ENCODE measurements at regions not wholly inside any gene's neighbourhood (a gene's known extent, or its start where the extent isn't known, plus 50 kb on each side); places are given as distances from the start of the nearest gene placed in this dataset.

DNA sequence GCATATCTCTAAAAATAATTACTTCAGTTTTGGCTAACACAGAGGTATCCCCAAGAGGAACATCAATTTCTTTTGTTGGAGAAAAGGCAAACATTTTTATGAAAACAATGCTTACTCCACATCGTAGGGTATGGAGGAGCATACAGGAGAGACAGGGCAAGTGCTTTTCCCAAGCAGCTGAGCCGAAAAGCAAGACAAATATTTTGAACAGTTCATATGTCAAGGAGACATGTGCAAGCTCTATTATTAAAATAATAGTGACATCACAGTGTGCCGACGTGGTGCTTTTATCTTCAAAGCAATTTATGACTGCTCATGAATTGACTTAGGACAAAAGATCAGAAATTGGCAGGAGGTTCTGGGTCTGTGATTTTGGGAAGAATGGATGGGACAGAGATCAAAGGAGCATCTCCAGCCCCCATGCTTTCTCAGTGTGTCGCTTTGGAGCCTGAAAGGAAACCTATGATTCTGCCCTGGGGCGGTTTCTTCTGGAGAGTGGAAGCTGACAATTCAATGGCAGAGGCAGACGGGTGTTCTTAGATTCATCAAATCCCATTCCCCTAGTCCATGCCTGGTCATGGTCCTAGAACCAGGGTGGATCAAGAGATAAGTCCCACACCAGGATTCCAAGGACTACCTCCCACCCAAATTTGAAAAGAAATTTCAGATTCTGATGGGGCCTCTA, 97.1 kb downstream of the JCAD start:
- no peak for DNase-seq

DNA sequence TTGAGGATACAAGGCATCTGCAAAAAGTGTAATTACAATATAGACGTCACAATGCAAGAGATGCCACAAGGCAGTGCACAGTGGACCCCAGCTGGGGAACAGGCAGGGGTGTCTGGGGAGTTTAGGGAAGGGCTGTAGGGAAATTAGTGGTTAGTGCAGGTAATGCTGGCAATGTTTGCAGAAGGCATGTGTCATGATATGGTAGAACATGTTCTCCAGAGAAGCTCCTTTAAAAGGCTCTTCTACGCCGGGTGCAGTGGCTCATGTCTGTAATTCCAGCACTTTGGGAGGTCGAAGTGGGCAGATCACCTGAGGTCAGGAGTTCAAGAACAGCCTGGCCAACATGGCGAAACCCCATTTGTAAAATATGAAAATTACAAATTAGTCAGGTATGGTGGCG, 98.0 kb downstream of the JCAD start:
- no peak for DNase-seq

DNA sequence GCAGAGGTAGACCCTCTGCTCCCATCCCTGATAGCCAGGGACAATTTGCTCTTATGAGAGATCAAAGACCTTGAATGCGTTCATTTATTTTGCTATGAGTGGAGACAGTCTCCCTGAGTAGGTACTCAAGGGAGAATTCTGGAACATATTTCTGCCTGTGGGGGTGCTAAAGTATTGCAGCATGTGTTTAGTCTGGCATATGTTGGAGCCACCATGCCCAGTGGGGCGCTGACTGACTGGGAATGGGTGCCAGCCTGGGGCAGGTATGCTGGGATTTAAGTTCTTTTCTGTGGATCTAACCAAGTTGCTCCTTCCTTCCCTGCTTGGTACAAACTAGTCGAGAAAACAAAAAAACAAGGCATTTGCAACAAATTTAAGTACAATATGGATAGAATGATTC, 99.1 kb downstream of the JCAD start:
- DNase-seq = no peak

DNA sequence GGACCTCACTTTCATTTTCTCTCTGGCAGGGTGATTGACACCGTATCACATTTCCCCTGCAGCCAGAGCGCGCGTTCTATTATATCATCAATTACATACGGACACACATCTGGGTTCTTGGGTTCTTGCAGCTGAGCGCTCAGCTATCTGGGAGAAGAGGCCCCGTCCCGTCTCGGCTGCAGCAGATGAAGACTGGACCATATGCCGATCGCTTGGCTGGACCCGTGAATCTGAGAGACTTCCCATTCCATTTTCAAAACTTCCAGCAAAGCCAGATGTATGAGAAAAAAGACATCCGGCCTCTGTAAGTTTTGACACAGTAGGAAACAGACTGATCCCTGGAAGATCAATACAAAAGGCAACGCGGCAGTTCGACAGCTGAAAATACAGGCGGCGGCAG, 99.8 kb downstream of the JCAD start:
- DNase-seq = no peak

DNA sequence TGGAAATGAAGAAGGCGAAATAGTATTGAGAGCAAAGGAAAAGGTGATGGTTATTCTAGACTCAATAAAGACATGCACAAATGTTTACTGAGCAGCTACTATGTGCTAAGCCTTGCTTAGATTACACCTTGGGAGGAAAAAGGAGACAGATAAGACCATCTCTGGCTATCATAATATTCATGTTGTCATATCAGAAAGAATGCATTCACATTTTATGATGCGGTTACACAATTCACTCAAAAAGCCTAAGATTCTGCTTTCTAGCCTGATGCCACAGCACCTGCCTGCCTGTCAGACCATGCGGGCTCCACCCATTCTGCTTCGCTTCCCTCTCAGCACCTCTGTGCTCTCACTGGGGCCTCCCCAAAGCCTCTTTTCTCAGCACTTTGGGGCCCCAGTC, 100.9 kb downstream of the JCAD start:
- no peak for DNase-seq

DNA sequence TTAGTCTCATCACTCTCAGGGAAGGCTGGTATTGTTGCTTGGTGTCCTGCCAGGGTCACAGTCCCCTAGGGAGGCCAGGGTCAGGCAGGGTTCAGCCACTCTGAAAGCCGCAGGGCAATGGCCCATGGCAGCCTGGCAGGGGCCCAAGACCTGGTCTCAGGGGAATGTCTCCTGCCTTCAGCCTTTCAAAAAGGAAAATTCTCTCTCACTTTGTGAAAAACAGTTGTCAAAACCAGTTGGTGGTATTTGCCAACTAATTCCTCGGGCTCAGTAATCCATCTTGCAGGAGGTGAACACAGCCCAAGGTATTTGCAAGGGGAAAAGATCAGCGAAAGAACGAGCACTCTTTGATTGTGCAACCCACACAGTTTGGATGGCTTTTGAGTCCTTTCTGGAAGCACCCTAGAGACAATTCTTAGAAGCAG, 101.5 kb downstream of the JCAD start:
- DNase-seq = no peak

DNA sequence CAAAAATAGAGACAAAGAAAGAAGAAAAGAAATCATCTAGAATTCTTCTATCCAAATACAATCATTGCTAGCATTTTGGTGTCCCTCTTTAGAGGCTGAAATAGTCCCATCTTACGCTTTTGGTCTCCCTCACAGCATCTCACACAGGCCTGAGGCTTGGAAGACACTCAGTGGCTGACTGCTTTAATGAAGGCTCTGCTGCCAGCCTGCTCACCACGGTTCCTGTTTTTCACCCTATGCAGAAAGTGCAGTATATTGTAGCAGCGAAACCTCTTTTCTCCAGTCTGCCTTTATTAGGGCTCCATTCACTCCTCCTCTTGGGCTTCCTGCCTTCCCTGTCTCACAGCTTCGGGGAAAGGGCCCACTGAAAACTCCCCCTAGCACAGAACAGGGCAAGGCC, 102.2 kb downstream of the JCAD start:
- DNase-seq = no peak

DNA sequence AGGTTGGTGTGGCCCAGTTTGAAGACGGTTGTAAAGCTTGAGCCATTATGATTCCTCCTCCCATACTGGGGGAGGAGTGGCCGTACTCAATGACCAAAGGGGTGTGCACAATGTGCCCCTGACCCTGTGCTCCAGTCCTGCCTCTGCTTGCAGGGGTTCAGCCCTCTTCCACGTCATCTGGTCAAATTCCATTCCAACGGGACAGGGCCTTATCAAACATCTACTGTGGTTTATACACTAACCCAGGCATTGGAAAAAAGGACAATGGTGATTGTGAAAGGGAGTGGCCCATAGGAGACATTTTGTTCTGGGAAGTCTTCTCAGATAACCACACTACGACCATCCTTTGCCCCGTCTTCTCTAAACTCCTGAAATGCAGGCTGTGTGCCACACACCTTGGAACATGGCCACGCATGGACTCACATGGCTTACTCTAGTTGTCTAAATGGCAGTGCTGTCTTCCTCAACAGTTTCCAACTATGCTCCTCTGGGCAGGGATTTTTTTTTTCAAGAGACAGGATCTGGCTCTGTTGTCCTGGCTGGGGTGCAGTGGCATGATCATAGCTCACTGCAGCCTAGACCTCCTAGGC, 103.0 kb downstream of the JCAD start:
- no peak for DNase-seq

DNA sequence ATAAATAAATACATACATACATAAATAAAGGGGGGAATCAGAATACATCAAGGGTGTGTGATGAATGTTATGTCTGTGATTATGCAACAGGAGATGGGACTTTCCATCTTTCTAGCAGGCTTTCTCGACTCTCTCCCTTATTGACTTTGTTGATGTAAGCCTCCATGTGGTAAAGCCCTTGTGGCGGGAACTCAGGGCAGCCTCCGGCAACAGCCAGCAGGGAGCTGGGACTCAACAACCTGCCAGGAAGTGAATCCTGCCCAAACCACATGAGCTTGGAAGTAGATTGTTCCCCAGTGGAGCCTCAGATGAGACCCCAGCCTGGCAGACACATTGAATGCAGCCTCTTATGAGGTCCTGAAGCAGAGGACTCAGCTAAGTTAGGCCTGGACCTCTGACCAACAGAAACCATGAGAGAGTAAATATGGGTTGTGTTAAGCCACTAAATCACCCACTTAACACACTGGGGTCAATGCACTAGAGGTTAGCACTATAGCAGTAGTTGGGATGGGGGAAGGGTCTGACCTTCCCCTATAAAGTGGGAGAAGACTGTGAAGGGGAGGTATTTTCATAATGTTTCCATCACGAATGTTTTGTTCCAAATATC, 104.0 kb downstream of the JCAD start:
- no peak for DNase-seq

DNA sequence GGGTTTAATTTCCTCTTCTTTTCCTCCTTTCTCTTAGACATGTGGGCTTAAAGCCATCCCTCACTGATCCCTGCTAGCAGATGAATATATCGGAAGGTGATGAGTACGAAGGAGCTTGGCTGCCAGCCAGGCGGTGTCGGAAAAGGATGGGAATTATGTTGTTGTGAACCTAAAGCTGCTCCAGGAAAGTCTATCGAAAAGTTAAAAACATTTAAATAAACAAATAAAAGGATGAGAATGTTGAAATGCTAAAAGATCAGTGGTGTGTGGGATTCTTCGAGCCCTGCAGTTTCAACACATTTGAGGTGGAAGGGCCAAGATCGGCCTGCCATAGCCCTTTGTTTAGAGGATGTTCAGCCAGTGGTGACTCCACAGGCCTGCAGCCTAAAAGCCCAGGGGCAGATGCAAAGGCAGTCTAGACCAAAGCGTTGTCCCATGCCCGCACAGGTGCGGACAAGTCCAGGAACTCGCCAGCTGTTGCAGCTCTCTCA, 107.9 kb downstream of the JCAD start:
- DNase-seq = no peak

DNA sequence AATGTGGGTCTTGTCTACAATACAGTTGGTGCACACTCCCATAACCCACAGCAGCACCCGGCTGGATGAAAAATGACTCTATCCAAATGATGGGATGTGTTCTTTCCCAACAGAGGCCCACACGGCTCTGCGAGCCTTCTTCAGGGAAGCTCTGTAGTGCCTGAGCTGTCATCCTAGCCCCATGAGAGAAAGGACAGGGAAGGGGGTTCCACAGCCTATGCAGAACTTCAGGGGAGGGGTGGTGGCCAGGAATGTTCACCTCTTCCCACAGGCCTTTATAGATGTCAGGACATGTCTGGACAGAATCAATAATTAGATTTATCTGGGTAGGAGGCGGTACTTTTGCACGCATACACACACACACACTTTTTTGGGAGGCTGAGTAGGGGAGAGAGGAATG, 109.0 kb downstream of the JCAD start:
- no peak for DNase-seq

DNA sequence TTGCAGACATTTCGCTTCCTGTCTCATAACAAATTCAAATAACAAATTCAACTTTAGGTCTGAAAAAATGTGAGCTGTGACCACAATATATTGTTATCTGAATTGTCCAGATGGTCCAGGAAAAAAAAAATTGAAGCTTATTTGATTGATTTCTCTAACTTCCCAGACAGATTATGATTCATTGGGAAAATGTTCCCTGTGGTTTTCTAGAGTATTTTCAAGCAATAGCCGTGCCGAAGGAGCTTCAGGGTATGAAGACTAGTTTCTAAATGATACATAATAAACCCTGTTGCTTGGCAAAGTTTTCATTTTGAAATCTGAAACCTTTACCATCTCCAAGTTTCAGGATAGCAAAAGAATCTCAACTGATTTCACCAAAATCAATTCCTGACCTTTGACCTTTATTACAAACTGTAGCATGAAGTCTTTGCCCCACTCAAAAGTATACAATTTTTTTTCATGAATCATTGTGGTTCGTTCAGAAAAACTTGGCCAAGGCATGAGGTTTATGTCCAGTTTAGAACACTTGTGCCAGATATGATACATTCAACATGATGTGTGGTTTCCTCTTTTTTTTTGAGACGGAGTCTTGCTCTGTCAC, 109.9 kb downstream of the JCAD start:
- no peak for DNase-seq

DNA sequence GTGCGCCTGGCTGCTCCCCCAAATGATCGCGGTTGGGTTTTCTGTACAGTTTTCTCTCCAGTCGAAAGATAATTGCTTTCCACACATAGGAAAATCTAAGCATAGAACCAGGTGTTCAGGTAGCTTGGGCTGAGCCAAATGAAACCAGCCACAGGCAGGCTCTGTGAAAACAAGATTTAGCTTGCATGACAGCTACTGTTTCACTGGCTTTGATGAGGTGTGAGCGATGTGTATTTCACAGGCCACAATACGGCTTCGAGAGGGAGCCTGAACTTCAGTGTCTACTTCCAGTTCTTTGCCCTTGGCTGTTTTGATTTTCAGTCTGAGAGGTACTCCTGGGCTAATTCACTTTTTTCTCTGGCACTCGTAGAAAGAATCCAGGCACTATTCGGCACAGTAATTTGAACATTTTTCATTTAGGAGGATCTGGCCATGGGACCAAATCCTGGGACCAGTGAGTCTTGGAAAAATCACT, 110.5 kb downstream of the JCAD start:
- no peak for DNase-seq

DNA sequence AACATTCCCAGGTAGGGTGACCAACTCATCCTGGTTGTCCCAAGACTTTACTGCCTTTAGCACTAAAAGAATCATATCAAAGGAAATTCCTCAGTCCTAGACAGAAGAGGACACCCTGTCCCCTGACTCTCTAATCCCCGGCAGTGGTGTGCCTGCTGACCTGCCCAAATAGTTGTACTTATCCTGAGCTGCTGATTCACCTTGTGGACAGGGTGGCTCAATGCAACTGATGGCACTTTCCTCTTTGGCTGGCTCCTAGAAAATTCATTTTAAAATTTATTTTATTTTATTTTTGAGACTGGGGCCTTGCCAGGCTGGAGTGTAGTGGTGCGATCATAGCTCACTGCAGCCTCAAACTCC, 111.7 kb downstream of the JCAD start:
- no peak for DNase-seq

DNA sequence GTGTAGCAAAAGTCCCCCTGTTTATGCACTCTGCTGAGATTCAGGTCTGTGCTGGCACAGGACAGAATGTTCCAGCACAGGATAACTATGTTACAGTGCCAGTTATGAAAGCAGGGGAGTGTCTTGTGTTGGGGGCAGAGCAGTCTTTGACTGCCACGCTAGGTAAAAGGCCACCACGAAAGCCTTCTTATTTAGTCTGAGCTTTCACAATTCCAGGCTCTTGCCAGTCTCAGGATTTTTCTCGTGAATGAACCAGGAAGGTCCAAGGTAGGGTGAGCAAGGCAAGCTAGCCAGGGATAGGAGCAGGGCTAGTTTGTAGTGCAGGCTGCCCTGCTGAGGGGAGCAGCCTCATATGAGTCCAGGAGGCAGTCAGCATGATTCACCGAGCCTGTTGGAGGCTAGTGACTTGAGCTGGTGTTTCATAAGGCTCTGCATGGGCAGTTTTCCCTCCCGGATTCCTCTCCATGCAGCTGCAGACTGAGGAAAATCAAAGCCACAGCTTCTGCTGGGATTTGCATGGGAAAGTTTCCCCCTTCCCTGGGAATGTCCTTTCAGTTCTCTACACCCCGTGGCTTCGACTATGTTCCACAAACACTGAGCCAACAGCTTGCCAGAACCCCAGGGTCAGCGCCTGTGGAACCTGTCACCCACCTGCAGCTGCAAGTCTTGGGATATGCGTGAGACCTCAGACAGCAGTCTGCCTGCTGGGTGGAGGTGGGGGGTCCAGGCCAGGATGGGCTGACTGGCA, 112.3 kb downstream of the JCAD start:
- no peak for DNase-seq

DNA sequence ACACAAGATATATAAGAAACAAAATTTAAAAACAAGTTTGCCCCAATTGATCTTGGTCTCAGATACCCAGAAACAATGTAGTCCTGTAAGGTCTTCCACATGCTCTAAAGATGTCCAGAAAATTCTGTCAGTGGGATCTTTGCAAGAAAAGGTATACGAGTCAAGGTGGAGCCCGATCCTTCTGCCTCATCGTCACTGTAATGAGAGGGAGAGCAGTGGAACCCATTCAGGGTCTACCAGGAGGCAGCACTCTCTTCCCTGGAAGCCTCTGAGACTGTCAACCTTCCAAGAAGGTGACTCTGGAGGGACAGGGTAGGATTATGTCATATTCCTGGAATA, 112.8 kb downstream of the JCAD start:
- no peak for DNase-seq

DNA sequence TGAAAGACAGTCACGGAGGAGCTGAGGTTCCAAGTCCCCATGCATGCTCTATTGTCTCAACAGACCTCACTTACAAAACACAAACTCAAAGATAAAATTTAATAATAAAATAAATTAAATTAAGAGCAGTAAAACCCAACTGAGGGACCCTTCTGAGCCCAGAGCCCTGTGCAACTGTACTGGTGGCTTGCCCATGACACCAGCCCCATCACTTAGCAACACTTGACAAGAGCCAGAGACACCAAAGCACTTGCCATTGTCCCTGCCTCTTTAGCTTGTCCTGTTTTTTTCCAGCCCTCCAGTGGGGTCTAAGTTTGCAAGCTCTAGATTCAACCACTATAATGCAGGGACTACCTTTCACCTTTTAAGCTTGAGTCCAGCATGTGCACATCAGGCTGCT, 117.9 kb downstream of the JCAD start:
- no peak for DNase-seq

DNA sequence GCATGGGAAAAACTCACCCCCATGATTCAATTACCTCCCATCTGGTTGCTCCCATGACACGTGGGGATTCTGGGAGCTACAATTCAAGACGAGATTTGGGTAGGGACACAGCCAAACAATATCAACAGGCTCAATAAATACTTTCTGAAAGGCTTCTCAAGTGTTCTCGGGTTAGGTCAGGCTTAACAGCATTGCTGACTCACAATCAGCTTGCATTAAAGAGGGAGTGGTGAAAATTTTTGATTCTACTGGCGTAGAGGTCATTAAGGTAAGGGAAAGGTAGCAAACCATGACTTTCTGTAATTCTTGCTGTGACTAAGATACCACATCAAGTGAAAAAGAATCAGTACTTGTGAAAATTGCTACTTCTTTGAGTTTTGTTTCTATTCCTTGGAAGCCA, 126.4 kb downstream of the JCAD start:
- DNase-seq = no peak

DNA sequence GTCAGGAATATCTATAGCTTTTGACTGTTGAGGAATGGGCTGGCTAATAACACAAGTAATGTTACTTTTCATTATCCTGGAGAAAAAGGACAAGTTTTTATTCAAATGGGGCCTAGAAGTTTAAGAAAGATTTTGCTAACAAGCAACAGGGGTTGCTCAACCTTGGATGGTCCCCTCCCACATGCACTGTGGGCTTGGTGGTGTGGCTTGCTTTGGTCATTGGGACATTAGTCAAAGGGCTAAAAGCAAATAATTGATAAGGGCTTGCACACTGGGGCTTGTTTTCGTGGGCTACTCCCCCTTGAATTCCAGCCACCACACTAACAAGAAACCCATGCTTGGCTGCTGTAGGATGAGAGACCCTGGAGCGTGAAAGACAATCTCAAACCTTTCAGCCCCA, 127.6 kb downstream of the JCAD start:
- no peak for DNase-seq

DNA sequence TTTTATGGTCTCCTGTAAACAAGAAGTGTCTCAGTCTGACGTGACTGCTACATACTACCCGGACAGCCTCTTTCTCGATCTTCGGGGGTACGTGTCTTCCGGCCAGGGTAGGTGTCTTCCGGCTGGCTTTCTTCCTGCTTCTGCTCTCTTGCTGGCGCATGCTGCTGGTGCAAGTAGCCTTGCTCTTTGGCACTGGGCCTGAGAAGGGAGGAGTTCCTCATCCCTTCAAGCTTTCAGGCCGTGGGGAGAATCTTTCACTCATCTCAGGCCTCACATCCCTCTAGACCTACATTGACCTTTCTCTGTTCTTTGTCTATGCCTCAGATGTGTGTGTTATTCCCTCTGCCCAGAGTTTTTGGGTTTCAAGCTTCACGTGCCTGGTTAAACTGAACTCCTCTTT, 130.4 kb downstream of the JCAD start:
- DNase-seq = no peak

DNA sequence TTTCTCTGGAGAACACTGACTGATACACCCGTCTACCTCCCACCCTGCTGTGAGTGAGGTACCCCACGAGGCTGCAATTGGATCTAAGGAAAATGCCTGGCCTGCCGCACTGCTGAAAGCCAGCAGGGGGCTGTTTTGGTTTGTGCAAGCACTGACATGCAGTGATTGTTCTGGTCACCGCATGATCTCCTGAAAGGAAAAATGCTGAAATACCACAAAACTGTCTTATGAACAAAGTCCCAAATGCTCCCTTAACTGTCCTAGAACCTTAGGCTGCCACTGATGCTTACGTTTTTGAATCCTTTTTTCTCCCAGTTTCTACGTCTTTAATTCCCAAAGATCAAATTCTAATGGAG, 132.7 kb downstream of the JCAD start:
- no peak for DNase-seq

DNA sequence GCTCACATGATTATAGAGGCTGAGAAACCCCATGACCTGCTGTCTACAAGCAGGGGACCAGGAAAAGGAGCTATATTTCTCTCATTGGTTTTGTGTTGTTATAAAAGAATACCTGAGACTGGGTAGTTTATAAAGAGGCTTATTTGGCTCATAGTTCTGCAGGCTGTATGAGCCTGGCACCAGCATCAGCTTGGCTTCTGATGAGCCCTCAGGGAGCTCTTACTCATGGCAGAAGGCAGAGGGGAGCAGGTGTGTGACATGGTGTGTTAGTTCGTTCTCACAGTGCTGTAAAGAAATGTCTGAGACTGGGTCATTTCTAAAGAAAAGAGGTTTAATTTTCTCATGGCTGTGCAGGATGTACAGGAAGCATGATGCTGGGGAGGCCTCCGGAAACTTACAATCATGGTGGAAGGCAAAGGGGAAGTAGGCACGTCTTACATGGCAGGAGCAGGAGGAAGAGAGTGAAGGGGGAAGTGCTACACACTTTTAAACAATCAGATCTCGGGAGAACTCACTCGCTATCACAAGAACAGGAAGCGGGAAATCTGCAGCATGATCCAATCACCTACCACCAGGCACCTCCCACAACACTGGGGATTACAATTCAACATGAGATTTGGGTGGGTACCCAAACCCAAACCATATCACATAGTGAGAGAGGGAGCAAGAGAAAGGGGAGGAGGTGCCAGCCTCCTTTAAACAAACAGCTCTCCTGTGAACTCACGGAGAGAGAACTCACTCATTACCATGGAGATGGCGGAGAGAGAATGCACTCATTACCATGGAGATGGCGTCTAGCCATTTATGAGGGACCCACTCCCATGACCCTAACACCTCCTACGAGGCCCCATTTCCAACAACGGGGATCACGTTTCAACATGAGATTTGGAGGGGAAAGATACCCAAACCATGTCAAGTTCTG, 133.4 kb downstream of the JCAD start:
- DNase-seq = no peak

DNA sequence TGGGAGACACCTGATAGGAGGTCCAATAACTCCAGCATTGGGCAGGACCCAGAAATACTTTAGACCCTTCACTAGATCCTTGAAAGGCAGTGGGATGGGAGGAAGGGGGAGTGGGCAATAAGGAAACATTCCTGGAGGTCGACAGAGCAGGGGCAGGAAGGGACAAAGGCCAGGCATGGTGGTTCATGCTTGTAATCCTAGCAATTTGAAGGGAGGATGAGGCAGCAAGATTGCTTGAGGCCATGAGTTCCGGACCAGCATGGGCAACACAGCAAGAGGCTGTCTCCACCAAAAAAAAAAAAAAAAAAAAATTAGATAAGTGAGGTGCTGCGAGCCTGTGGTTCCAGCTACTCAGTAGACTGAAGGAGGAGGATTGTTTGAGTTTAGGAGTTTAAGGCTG, 134.9 kb downstream of the JCAD start:
- DNase-seq = no peak
